B cell (primary cell): ENCODE measurements at regions not wholly inside any gene's neighbourhood (a gene's known extent, or its start where the extent isn't known, plus 50 kb on each side); places are given as distances from the start of the nearest gene placed in this dataset.

Experiments
- ATAC-seq: fragments of 200-7000 bp; cut with Tn5 transposase; one replicate; pipeline ENCODE4 v1.10.0; 2021; ENCODE audit warnings: low read depth, mild to moderate bottlenecking, moderate number of reproducible peaks, moderate library complexity
- CTCF ChIA-PET: fragments of 350-600 bp; sonication (Branson Sonifier 250); formaldehyde crosslinking; loops from one replicate; lab custom pipeline; 2021; ENCODE audit warnings: antibody characterized with exemption, inconsistent platforms; lab: Charles Lee
- POLR2A ChIA-PET: fragments of 350-600 bp; sonication (Branson Sonifier 250); formaldehyde crosslinking; loops from one replicate; lab custom pipeline; 2021; ENCODE audit warnings: antibody characterized with exemption; lab: Charles Lee
- DNase-seq: peaks from one replicate; pipeline ENCODE4 v3.0.0; 2013
- H2AFZ ChIP-seq: 2 replicates; pipeline ENCODE4 v1.6.1; 2012; ENCODE audit warnings: mild to moderate bottlenecking, low read depth, low read length; ENCODE audit not compliant: insufficient read depth, poor library complexity, severe bottlenecking
- H3K27ac ChIP-seq, 2 donors: 1 replicate in 1 of 2; 2 replicates in 1 of 2; pipeline ENCODE4 v1.5.1; 2012 to 2013; ENCODE audit warnings: low read length in 2 of 2, mild to moderate bottlenecking in 2 of 2, moderate library complexity in 1 of 2
- H3K27me3 ChIP-seq, 4 experiments: fragments of 200-600 bp in 1 of 4; sonication (generic) in 1 of 4; replicated peaks in 1 of 4; 1 replicate in 2 of 4; 2 replicates in 2 of 4; pipeline versions ENCODE4 v1.6.1 to v1.7.0; 2013 to 2016; ENCODE audit warnings: low read length in 3 of 4, mild to moderate bottlenecking in 2 of 4, mixed read lengths in 1 of 4, moderate library complexity in 1 of 4; ENCODE audit not compliant: insufficient read depth in 4 of 4, control insufficient read depth in 3 of 4; ENCODE audit errors: control extremely low read depth in 1 of 4
- H3K36me3 ChIP-seq, 2 experiments: replicated peaks in 1 of 2; 1 replicate in 1 of 2; 2 replicates in 1 of 2; pipeline versions ENCODE4 v1.6.1 to v1.7.1; 2013; ENCODE audit warnings: low read length in 1 of 2; ENCODE audit not compliant: insufficient read depth in 2 of 2, control insufficient read depth in 1 of 2; ENCODE audit errors: control extremely low read depth in 1 of 2, extremely low read depth in 1 of 2
- H3K4me1 ChIP-seq, 2 donors: fragments of 200-600 bp in 1 of 2; sonication (generic) in 1 of 2; 1 replicate in 1 of 2; 2 replicates in 1 of 2; pipeline versions ENCODE4 v1.5.1 to v1.6.1; 2013 to 2017; ENCODE audit warnings: low read length in 2 of 2; ENCODE audit not compliant: control insufficient read depth in 2 of 2, insufficient read depth in 2 of 2
- H3K4me2 ChIP-seq: replicated peaks from 2 replicates; pipeline ENCODE3; 2012; ENCODE audit warnings: mild to moderate bottlenecking, low read depth, low read length; ENCODE audit not compliant: poor library complexity, severe bottlenecking
- H3K4me3 ChIP-seq, 5 experiments: fragments of 200-600 bp in 1 of 5; sonication (generic) in 1 of 5; 1 replicate in 3 of 5; 2 replicates in 2 of 5; pipeline versions ENCODE4 v1.5.1 to v1.7.0; 2011 to 2016; ENCODE audit warnings: low read length in 4 of 5, mild to moderate bottlenecking in 4 of 5, low read depth in 2 of 5, control low read depth in 1 of 5, moderate library complexity in 1 of 5; ENCODE audit not compliant: insufficient read depth in 1 of 5; ENCODE audit errors: control extremely low read depth in 1 of 5, extremely low read depth in 1 of 5
- H3K79me2 ChIP-seq: fragments of 200-600 bp; sonication (generic); one replicate; pipeline ENCODE4 v1.6.0; 2016; ENCODE audit warnings: low read length; ENCODE audit not compliant: control insufficient read depth, insufficient read depth
- H3K9ac ChIP-seq: fragments of 200-600 bp; sonication (generic); 2 replicates; pipeline ENCODE4 v1.6.1; 2017; ENCODE audit warnings: mild to moderate bottlenecking, low read length, moderate library complexity
- H3K9me3 ChIP-seq, 3 donors: one replicate each; pipeline versions ENCODE4 v1.6.1 to v1.7.1; 2013; ENCODE audit warnings: low read length in 2 of 3; ENCODE audit not compliant: control insufficient read depth in 2 of 3, insufficient read depth in 1 of 3; ENCODE audit errors: control extremely low read depth in 1 of 3
- H4K20me1 ChIP-seq: 2 replicates; pipeline ENCODE4 v1.6.0; 2012; ENCODE audit warnings: mild to moderate bottlenecking, low read length; ENCODE audit not compliant: insufficient read depth, control insufficient read depth, poor library complexity, severe bottlenecking
- H3K27ac Mint-ChIP-seq: one replicate; pipeline ENCODE4 v1.8.0; 2021; ENCODE audit warnings: mixed read lengths
- H3K27me3 Mint-ChIP-seq: one replicate; pipeline ENCODE4 v1.8.0; 2021; ENCODE audit warnings: mixed read lengths
- H3K4me1 Mint-ChIP-seq: one replicate; pipeline ENCODE4 v1.8.0; 2021; ENCODE audit warnings: mixed read lengths
- H3K4me3 Mint-ChIP-seq: one replicate; pipeline ENCODE4 v1.8.0; 2021; ENCODE audit warnings: mixed read lengths
- H3K9me3 Mint-ChIP-seq: one replicate; pipeline ENCODE4 v1.8.0; 2022; ENCODE audit warnings: mixed read lengths; ENCODE audit not compliant: insufficient read depth
- EZH2 ChIP-seq: IDR thresholded peaks from 2 replicates; pipeline ENCODE4 v1.6.1; 2012; ENCODE audit warnings: borderline replicate concordance, low read depth, mild to moderate bottlenecking, moderate library complexity, low read length; ENCODE audit not compliant: insufficient read depth, poor library complexity, severe bottlenecking
- WGBS: methylation state at CpG from one replicate; pipeline ENCODE4 v1.1.5; 2013; ENCODE audit warnings: missing lambda C conversion rate; ENCODE audit not compliant: insufficient coverage; 5-methylcytosine and 5-hydroxymethylcytosine counted together
- intact Hi-C: fragments of 100-400 bp; cut with micrococcal nuclease; formaldehyde crosslinking; loops from one replicate; pipeline ENCODE4 v1.10.0; 2022
- TF ChIP-seq, protein P1 (sequence below): fragments of 200-600 bp; IDR thresholded peaks from one replicate; pipeline ENCODE4 v1.8.0; 2022; ENCODE audit warnings: antibody characterized with exemption, mild to moderate bottlenecking

- no peak for TF ChIP-seq EZH2
- TF ChIP-seq, protein P1, sequence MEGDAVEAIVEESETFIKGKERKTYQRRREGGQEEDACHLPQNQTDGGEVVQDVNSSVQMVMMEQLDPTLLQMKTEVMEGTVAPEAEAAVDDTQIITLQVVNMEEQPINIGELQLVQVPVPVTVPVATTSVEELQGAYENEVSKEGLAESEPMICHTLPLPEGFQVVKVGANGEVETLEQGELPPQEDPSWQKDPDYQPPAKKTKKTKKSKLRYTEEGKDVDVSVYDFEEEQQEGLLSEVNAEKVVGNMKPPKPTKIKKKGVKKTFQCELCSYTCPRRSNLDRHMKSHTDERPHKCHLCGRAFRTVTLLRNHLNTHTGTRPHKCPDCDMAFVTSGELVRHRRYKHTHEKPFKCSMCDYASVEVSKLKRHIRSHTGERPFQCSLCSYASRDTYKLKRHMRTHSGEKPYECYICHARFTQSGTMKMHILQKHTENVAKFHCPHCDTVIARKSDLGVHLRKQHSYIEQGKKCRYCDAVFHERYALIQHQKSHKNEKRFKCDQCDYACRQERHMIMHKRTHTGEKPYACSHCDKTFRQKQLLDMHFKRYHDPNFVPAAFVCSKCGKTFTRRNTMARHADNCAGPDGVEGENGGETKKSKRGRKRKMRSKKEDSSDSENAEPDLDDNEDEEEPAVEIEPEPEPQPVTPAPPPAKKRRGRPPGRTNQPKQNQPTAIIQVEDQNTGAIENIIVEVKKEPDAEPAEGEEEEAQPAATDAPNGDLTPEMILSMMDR = peak; percentile 91
- POLR2A ChIA-PET = no interaction called here
- H3K27me3 Mint-ChIP-seq = no peaks in the 10 kb centered on the region
Observed at GRCh38 chr13:73835138-73835721, 299.0 kb downstream of the KLF12 start.

GRCh38 chr13:73833325-73834070 is 300.7 kb downstream of the KLF12 start:
- DNase-seq (no peak), ATAC-seq (no peak)
- POLR2A ChIA-PET = interaction anchor here (0.5 kb wide), 1 partner anchor 453 kb away, joined by 5 read pairs; no protein-coding TSS in a partner anchor
- WGBS = 95% methylated on average over 4 of the region's 7 CpGs
- H3K27ac Mint-ChIP-seq = no peak overlapping the region
- Histone ChIP-seq H4K20me1 (peaks cover 41% of the 10 kb centered on the region), H3K36me3 (peaks cover 0 to 3% of the 10 kb centered on the region in 2 experiments), H3K9me3 (no peaks in the 10 kb centered on the region), H3K4me1 (peaks cover 2 to 5% of the 10 kb centered on the region in 2 donors), H2AFZ (no peak overlapping the region), H3K79me2 (peaks cover 50% of the 10 kb centered on the region), H3K4me2 (no peak overlapping the region), H3K4me3 (no peak overlapping the region), H3K27ac (no peak overlapping the region), H3K27me3 (no peaks in the 10 kb centered on the region), H3K9ac (no peak overlapping the region)
- TF ChIP-seq, protein P1 = no peak
- TF ChIP-seq EZH2 = no peak
- intact Hi-C loops = no loop called here
- peaks cover 18% of the 10 kb centered on the region for H3K4me1 Mint-ChIP-seq
- no peak overlapping the region for H3K4me3 Mint-ChIP-seq
- H3K9me3 Mint-ChIP-seq = no peaks in the 10 kb centered on the region
- CTCF ChIA-PET = interaction anchor here (0.6 to 6.3 kb wide), 6 partner anchors 13 to 1386 kb away, joined by 3 to 160 read pairs (median 4); no protein-coding TSS in a partner anchor
- no peaks in the 10 kb centered on the region for H3K27me3 Mint-ChIP-seq

More at GRCh38 chr13:73835138-73835721, 299.0 kb downstream of the KLF12 start:
- Histone ChIP-seq H3K4me3 (no peak overlapping the region), H3K4me2 (no peak overlapping the region), H3K79me2 (peaks cover 43% of the 10 kb centered on the region), H4K20me1 (peaks cover 37% of the 10 kb centered on the region), H3K27me3 (no peaks in the 10 kb centered on the region), H3K36me3 (peaks cover 4% of the 10 kb centered on the region in 2 experiments), H3K27ac (no peak overlapping the region), H3K9me3 (no peaks in the 10 kb centered on the region), H3K4me1 (peaks cover 2 to 5% of the 10 kb centered on the region in 2 donors), H2AFZ (no peak overlapping the region), H3K9ac (no peak overlapping the region)
- CTCF ChIA-PET = interaction anchor here (0.7 to 6.3 kb wide), 18 partner anchors 9 to 1728 kb away, joined by 3 to 160 read pairs (median 4); no protein-coding TSS in a partner anchor
- peaks cover 23% of the 10 kb centered on the region for H3K4me1 Mint-ChIP-seq
- intact Hi-C loops = loop anchor here (1.0 to 5.0 kb wide), 4 partner anchors 68 to 452 kb away; partner anchors contain the start of gene KLF12
- WGBS = no CpG with 5 or more reads among the region's 5 CpGs
- ATAC-seq (peak; percentile 57), DNase-seq (peak; percentile 64)
- H3K4me3 Mint-ChIP-seq = no peak overlapping the region
- H3K9me3 Mint-ChIP-seq = no peaks in the 10 kb centered on the region
- H3K27ac Mint-ChIP-seq = no peak overlapping the region
